Left colon (tissue), 2 donors: ENCODE measurements at regions not wholly inside any gene's neighbourhood (a gene's known extent, or its start where the extent isn't known, plus 50 kb on each side); places are given as distances from the start of the nearest gene placed in this dataset.

Experiments used
- ATAC-seq: fragments of 200-7000 bp; cut with Tn5 transposase; one replicate; pipeline ENCODE4 v1.9.1; 2020; ENCODE audit warnings: mild to moderate bottlenecking, moderate library complexity
- DNase-seq, 2 donors: peaks; one replicate each; pipeline ENCODE4 v3.0.0-alpha.2; 2020
- intact Hi-C, 2 donors: fragments of 100-400 bp; cut with DNase I in 1 of 2; cut with micrococcal nuclease in 1 of 2; formaldehyde crosslinking; loops; one replicate each; pipeline versions ENCODE4 v1.11.2 to v1.14.0; 2022; cut with DNase I, micrococcal nuclease
- donor health status: DM: no; HTN: no; CAD: no.
- donor health status: DM: yes; HTN: yes; CAD: no.

DNA sequence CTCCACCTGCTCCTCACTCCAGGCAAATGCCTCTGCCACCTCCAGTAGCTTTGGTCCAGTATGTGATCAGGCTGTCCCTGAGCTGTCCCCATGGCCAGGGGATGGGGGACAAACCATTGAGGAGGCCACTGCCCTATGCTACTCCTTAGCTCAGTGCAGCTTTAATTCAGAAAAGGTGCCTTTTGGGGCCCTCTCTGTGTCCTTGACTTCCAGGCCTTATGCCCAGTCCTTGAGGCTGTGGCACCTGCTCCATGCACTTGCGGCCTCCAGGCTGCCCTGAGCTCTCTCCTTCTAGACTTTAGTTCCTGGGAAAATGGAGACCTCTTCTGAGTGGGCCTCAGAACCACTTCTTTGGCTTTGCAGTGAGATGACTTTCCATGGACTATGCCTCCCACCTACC, 650.8 kb upstream of the CELF2 start:
- no peak for ATAC-seq
- DNase-seq = no peak
- intact Hi-C loops = no loop called here

DNA sequence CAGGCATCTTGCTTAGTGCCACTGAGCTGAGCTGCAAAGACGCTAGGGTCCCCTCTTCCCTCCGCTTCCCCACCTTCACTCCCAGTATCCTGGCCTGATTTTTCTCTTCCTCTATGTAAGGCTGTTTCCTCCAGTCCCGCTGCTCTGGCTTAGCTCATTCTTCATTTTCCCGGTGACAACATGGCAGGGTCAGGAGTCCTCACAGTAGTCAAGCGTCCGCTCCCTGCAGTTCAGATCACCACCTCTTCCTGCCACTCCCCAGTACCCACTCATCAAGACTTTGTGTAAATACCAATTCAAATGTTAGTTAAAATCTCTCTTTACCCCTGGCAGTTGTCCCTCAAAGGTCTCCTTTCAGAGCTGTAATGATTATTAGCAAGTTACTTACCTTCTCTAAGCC, 650.4 kb upstream of the CELF2 start:
- ATAC-seq = no peak
- intact Hi-C loops = no loop called here
- no peak for DNase-seq

DNA sequence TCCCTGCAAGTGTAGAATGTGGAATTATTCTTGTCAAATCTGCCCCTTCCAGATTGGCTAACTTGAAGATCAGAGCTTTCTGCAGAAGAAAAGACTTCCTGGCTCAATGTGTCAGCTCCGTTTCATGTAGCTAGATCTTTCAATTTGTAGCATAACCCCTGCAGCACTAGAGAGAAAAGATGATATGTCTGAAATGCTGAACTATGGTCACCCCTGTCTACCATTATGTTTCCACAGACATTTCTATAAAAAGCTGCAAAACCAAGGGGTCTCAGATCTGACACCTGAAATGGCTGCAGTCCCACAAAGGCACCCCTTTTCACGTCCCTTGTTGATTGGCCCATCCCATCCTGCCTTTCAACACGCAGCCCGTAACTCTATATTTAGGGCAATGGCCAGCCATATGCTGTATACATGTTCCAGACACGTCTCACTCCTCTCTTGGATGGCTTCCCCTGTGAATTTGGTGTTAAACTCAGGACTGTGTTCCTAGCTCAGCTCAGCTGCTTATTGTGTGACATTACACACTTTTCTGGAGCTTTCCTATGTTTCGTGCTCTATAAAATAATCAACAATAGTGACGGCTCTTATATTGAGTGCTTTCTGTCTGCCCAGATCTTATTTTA, 648.6 kb upstream of the CELF2 start:
- intact Hi-C loops = no loop called here
- no peak for DNase-seq
- ATAC-seq = no peak

DNA sequence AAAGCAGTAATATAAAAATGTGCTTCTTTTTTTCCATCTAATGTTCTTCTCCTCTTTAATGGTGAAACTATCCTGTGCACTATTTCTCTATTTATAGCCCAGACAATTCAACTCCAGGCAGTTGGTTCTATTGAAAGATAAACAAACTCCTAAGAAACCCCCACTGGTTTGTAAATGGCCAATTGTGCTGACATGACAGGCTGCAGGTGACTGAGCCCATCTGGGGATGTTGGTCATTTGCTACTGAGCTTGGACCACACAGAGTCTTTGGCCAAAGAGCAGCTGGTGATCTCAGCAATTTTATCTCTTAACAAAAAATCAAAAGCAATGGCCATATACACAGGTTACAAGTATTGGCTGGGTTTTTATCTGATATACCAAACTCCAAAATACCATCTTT, 631.8 kb upstream of the CELF2 start:
- no peak for DNase-seq
- ATAC-seq = no peak
- intact Hi-C loops = no loop called here

DNA sequence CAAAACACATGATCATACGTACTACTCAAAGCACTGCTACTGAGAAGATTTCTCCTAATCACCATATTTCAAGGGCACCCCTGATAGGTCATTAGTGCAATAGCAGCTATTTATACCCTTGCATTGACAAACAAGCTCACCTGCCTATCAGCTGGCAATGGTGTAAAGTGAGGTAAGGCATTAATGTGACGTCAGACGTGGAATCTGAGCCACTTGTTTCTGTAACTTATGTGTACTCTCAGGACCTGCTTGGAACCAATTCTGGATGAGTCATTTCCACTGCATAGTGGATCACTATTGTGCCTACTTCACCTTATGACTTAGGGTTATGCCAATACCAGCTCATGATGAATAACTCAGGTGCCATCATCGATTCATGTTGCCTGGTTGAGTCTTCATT, 628.5 kb upstream of the CELF2 start:
- ATAC-seq (no peak), DNase-seq (no peak)
- intact Hi-C loops = no loop called here

DNA sequence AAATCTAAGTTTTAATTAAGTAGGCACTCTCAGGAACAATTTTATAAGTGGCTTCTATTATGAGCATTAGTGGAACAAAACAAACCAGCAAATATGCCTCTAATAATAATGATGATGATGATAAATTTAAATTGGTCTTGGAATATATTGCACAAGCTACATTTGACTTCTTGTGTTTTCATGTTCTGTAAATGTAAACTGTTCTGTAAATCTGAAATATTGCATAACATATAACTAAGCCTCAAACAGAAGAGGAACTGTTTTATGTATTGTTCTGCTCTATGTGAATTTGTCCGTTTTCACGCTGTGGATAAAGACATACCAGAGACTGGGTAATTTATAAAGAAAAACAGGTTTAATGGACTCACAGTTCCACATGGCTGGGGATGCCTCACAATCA, 625.2 kb upstream of the CELF2 start:
- DNase-seq (no peak), ATAC-seq (no peak)
- intact Hi-C loops = no loop called here

DNA sequence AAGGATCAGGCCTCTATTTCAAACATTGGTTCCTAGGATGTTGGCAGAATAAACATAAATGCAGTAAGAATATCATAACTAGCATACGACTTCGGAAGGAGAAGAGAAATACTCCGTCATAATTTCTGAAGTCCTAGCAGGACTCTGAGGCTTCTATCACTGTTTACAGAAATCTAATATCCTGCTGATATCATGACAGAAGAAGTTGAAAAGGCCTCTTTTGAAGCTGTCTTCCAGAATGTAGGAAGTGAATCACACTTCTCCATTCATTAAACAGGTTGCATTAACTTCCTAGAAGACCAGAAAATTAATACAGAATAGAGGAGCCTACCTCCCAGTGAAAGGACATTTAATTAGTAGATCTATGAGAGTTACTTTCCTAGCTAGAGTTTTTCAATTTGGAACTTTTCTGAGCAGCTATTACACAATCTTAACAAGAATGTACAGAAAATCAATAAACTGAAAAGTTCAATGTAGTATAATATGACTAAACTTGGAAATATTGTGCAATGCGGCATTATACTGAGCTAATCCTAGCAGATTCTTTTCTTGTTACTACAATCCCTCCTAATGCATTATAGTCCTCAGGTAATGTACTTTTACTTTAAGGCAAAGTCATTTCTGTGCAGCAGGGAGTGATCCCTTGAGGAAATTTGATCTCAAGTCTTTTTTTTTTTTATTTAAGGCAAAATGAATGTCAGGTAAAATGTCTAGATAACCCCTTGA, 622.6 kb upstream of the CELF2 start:
- intact Hi-C loops = no loop called here
- ATAC-seq (no peak), DNase-seq (no peak)

DNA sequence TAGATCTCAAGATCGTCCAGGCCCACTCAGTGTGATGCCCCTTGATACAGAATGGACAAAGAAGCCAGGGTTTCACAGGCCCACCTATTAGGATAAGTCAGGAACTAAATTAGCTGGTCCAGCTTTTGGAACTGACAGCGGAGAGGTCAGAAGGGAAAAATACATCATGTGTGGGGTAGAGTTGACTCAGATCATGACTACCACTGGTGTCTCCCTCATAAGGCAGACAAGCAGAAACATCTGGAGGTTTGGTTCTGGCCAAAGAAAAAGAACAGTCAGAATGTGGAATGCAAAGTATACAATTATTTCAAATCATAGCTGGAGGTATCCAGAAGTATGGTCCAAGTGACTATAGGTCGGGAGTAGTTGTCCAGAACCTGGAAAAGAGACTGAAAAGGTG, 621.1 kb upstream of the CELF2 start:
- DNase-seq = no peak
- intact Hi-C loops = no loop called here
- no peak for ATAC-seq

DNA sequence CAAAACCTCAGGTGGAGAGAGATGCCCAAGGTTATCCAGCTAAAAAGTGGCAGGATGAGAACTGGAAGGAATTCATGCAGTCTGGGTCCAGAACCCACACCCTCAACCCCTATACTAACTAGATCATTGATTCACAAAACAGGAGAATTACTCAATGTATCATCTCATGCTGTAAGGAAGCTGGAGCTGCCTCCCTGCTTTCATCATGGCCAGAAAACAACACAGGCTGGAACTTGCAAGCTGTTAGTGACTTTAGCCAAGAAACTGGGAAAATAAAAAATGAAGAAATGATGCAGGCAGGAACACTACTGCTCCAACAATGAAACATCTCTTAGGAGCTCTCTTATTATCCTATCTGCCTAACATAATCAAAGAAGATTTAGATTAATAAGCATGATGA, 619.8 kb upstream of the CELF2 start:
- intact Hi-C loops = no loop called here
- no peak for DNase-seq
- no peak for ATAC-seq

DNA sequence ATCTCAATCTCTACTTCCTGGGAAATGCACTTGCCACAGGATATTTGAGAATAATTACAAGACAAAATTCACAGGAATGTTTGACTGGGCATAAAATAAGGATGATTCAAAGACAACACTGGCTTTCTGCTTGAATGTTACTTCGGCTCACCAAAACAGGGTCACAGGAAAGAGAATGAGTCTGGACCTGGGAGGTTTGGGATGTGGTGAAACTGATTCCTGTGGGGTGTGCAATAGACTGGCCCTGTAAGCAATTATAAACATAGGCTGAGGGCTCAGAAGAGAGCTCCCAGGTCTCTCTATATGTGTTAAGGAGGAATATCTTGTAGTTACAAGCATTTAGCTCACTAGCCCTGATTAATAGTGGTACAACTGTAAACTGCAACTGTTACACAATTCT, 613.9 kb upstream of the CELF2 start:
- intact Hi-C loops = no loop called here
- ATAC-seq (no peak), DNase-seq (no peak)

DNA sequence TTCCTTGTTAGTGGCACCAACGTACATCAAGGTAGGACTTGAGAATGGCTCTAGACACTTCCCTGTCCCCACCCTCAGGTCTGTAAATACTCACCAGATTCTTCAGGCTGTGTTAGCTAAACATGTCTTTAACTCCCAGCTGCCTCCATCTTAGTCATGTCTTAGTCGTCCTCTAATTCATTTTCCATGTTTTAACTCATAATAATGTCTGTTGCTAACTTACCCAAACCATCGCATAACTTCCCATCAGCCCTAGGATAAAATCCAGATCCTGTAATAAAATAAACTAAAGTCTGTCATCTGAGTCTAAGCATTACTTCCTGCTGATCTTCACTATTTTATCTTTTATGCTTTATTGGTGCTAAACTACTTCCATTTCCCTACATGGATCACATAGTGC, 600.0 kb upstream of the CELF2 start:
- ATAC-seq (no peak), DNase-seq (no peak)
- intact Hi-C loops = no loop called here

DNA sequence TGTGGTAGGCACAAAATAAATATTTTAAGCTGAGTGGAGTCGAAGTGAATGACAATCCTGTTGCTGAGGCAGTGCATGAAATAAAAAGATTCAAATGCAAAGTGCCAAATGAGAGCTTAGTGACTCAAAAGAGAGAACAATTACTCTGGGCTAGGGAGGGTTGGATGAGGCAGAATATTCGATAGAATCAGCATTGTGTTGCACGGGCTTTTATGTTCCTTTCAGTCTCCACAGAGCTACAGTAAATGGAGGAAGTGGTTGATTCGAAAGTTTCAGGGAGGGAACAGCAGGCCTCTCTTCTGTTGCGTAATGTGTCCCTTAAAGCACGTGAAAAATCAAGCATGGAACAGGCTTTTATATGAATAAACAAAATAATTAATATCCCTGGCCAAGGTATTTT, 599.3 kb upstream of the CELF2 start:
- DNase-seq (no peak), ATAC-seq (no peak)
- intact Hi-C loops = no loop called here

DNA sequence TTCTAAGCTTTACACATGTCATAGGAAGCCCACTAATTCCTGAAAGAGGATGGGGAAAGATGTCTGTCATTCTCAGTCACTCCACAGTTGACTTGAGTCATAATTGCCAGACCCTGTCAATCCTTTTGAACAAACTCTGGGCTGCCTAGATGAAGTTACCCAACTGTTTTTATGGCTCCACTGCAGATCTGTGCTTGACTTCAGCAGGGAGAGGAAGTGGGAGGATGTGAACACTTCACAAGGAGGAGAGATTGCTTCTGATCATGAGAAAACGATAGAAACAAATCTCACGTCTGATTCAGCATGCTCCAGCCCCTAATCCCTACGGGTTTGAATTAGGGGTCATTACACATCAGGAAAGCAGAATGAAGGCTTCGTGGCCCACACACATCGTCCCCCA, 596.6 kb upstream of the CELF2 start:
- no peak for ATAC-seq
- DNase-seq = no peak
- intact Hi-C loops = no loop called here

DNA sequence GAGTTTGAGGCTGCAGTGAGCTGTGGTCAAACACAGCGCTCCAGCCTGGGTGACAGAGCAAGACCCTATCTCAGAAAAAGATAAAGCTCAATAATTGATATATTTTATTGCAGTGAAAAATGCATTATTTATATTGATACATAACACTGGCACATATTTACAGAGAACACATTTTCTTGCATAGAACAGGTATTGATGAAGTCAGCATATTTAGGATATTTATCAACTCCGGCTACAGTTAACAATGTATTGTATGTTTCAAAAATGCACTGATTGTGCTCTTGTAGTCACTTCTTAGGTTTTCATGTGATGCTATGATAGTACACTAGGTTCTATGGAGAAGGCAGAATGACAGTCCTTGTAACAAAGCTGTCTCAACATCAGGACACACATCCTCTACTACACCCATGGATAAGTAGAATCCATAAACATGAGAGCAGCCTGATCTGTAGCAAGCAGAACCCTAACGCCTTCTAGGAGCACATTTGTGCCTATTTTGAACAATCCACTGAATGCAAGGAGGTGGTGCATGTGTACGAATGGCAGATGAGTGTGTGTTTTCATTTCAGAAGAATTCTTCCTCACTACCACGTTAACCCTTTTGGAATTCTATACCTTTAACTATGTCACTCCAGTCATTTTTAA, 586.1 kb upstream of the CELF2 start:
- intact Hi-C loops = no loop called here
- no peak for ATAC-seq
- DNase-seq = no peak

DNA sequence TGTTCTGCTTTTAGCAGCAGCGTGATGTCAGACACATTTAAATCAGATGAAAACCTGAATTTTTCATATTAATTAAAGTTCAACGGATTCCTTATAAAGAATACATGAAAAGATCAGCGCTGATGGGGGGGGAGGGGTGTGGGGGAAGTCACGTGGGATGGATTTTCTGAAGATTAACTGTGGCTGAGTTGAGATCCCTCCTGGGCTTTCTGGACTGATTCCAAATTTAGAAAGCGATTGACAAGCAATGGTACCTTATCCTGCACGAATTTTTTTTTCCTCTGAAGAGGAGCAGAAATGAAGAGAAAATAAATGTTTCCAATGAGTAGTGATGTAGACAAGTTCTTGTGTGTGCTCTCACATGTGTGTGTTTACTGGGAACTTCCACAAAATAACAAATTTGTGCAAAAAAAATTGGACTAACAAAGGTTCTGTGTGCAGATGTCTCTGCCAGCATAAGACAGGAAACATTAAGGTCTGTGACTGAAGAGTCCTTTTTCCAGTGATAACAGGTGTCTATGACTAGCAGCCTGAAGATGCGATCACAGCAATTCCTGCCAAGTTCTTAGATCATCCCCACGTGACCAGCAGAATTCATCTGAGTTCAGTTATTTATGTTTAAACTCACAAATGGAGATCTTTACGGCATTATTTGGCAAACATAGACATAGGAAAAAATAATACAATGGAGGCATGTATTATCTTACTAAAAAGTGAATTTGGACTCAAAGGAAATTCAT, 585.2 kb upstream of the CELF2 start:
- ATAC-seq (no peak), DNase-seq (no peak)
- intact Hi-C loops = no loop called here

DNA sequence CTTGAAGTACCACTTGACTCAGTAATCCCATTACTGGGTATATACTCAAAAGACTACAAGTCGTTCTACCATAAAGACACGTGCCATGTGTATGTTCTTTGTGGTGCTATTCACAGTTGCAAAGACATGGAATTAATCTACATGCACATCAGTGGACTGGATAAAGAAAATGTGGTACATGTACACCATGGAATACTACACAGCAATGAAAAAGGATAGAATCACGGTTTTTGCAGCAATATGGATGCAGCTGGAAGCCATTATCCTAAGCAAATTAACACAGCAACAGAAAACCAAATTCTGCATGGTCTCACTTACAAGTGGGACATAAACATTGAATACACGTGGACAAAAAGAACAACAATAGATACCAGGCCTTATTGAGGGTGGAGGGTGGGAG, 583.4 kb upstream of the CELF2 start:
- intact Hi-C loops = no loop called here
- DNase-seq = no peak
- no peak for ATAC-seq

DNA sequence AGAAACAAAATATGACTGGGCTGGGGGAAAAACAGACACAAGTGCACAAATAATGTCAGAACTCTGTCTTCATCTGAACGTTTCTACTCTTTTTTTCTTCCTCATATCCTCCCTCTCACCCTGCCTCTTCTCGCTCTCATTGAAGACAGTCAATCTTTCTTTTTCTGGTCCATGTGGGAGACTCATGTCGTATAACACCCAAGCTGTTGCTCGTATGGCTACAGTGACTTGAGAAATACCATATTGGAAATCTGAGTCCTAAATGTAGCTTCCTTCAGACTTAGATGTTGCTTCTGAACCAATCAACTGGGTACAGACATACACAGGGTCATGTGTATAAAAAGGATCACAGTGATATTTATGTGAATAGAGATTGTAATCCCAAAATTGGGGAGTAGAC, 579.8 kb upstream of the CELF2 start:
- DNase-seq (no peak), ATAC-seq (no peak)
- intact Hi-C loops = no loop called here

DNA sequence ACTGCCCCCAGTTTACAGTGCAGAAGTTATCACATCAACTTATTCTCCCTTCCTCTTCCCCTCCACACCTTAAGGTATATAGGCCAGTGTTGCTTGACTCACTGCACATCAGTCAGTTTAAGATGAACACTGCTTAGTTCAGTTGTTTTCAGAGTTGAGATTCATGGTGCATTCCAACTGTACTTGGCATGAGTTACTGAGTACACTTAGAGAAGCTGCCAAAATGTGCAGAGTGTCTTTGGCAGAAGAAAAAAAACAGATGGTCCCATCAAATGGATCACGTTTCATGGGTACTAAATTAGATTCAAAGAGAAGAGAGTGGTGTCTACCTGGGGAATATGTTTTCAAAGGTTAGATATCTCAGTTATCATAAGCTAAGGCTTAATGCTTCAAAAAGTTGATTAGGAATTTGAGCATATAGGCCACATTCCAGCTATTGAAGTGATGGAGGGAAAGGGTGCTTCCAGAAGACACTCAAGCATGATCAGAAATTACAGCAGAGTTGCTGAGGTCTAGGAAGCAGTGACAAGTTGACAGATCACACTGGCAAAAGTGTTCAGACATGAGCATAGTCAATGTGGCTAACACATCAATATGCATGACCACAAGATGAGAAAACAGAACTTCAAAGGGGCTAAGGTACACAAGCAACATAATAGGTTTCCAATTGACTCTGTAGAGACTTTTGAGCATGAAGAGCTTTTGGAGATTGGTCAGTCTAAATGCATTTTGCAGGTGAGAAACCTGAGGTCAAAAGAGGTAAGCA, 579.2 kb upstream of the CELF2 start:
- intact Hi-C loops = no loop called here
- no peak for ATAC-seq
- no peak for DNase-seq

DNA sequence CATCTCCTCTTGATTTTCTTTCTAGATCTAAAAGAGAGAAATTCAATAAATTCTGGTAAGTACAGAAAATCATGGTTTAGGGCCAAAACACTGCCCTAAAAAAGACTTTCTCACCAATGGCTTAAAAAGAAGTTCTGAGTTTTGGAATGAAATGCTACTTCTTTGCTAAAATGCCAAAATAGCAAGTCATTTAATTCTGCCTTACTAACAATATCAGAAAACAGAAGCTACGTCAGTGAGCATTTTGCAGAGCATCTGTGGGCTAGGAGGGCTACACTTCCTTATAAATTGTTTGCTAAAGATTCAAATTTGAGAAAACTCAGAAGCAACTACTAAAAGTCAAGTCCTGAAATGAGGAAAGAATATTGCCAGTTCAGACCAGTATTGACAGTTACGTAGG, 560.8 kb upstream of the CELF2 start:
- intact Hi-C loops = no loop called here
- DNase-seq = no peak

More for the DNA sequence above, 560.8 kb upstream of the CELF2 start:
- no peak for ATAC-seq
